A673 (cell line): ENCODE measurements at regions not wholly inside any gene's neighbourhood (a gene's known extent, or its start where the extent isn't known, plus 50 kb on each side); places are given as distances from the start of the nearest gene placed in this dataset.

Experiments used
- EZH2 ChIP-seq: fragments of 200-600 bp; sonication (generic); IDR thresholded peaks from 2 replicates; pipeline ENCODE4 v1.6.1; 2017; ENCODE audit warnings: borderline replicate concordance, low read depth, mild to moderate bottlenecking, mixed read lengths, antibody characterized with exemption, low read length; ENCODE audit not compliant: poor library complexity, severe bottlenecking
- TF ChIP-seq, protein P1 (sequence below): fragments of 300-800, 200-600 bp; sonication (generic); conservative IDR thresholded peaks from 2 replicates; pipeline ENCODE4 v1.5.1; 2017; ENCODE audit warnings: low read depth, mild to moderate bottlenecking, antibody characterized with exemption, low read length, moderate library complexity, mixed read lengths

DNA sequence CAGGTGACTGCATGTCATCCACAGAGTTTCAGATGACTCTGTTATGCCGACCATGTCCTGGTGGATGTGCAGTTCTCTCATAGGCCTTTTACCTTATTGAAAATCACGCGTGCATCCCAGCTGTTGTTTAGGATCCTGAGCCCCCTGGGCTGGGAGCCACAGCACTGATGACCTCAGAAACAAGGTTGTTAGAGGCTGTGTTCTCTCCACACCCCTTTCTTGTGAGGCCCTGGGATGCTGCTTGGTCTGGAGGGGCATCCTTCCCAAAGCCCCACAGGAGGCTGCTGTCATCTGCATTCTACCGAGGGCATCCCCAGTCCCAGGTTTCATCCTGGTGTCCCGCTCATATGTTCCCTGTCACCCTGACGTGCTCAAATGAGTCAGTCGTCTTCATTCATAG, 76.5 kb upstream of the IRX4 start:
- TF ChIP-seq, protein P1, sequence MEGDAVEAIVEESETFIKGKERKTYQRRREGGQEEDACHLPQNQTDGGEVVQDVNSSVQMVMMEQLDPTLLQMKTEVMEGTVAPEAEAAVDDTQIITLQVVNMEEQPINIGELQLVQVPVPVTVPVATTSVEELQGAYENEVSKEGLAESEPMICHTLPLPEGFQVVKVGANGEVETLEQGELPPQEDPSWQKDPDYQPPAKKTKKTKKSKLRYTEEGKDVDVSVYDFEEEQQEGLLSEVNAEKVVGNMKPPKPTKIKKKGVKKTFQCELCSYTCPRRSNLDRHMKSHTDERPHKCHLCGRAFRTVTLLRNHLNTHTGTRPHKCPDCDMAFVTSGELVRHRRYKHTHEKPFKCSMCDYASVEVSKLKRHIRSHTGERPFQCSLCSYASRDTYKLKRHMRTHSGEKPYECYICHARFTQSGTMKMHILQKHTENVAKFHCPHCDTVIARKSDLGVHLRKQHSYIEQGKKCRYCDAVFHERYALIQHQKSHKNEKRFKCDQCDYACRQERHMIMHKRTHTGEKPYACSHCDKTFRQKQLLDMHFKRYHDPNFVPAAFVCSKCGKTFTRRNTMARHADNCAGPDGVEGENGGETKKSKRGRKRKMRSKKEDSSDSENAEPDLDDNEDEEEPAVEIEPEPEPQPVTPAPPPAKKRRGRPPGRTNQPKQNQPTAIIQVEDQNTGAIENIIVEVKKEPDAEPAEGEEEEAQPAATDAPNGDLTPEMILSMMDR: no peak
- TF ChIP-seq EZH2: no peak
